ENCODE measurements at regions not wholly inside any gene's neighbourhood (a gene's known extent, or its start where the extent isn't known, plus 50 kb on each side); places are given as distances from the start of the nearest gene placed in this dataset.

- TF ChIP-seq POGZ (CRISPR knock-in tag; IDR thresholded peaks at IDR 0.05), result no peak
- TF ChIP-seq ZNF282 (IDR thresholded peaks at IDR 0.05; ENCODE audit: partially characterized antibody), result no peak
- no peak for TF ChIP-seq MAFG (CRISPR knock-in tag; IDR thresholded peaks at IDR 0.05)
Observed at GRCh38 chr13:62682788-62683187, 1267.1 kb upstream of the PCDH20 start (continued).

- no peak overlapping the region for H2AFZ ChIP-seq (ENCODE audit: low read length)
- no peaks in the 10 kb centered on the region for H3K36me3 ChIP-seq (replicated peaks in 1 of 2; ENCODE audit: control insufficient read depth in 1 of 2, insufficient read depth in 2 of 2, low read length in 2 of 2)
- no peak overlapping the region for H3K4me3 ChIP-seq (replicated peaks in 1 of 3; ENCODE audit: insufficient read depth in 1 of 3, low read depth in 2 of 3, low read length in 3 of 3)
- ChIA-PET POLR2A (no interaction called here), CTCF (ENCODE audit: low intra/inter-chr PET ratio, low total read pairs) (no interaction called here)
- no TSS peak for BruUV-seq (replicated peaks)
- ATAC-seq, result no peak
- no peak overlapping the region for H3K9ac ChIP-seq (ENCODE audit: insufficient read depth, low read depth, low read length)
- no peak for FAIRE-seq
- DNase-seq (ENCODE audit: low spot score), result no peak
- H3K27me3 ChIP-seq (ENCODE audit: control insufficient read depth in 1 of 2, insufficient read depth in 2 of 2, low read length in 2 of 2), result no peaks in the 10 kb centered on the region; a peak in 1 of 5 replicates
- H3K9me3 ChIP-seq (ENCODE audit: low read length), result no peaks in the 10 kb centered on the region
- no peak overlapping the region for H3K27ac ChIP-seq (ENCODE audit: extremely low read length, insufficient read depth, low read length)
- H4K20me1 ChIP-seq (ENCODE audit: insufficient read depth, low read length), result no peaks in the 10 kb centered on the region
- intact Hi-C loops (cut with micrococcal nuclease; ENCODE audit: unreplicated experiment) (no loop called here), in situ Hi-C loops (cut with HindIII; ENCODE audit: extremely low pct_ligation_motif_present, low pct_unique_long_range_greater_than_20kb) (no loop called here)
- H3K4me1 ChIP-seq (ENCODE audit: insufficient read depth, low read length), result no peaks in the 10 kb centered on the region
- WGBS (ENCODE audit: low lambda C conversion rate), result 0% methylated on average over 4 of the region's 4 CpGs
- no peak for TF ChIP-seq SATB2 (CRISPR knock-in tag; IDR thresholded peaks at IDR 0.05)
- no peak for TF ChIP-seq ZNF839 (CRISPR knock-in tag; IDR thresholded peaks at IDR 0.05; ENCODE audit: borderline replicate concordance)
- no peak for TF ChIP-seq ZFX (CRISPR knock-in tag; IDR thresholded peaks at IDR 0.05; ENCODE audit: low read depth)
- TF ChIP-seq HES4 (CRISPR knock-in tag; IDR thresholded peaks at IDR 0.05; ENCODE audit: borderline replicate concordance), result no peak
- TF ChIP-seq NFATC3 (CRISPR knock-in tag; IDR thresholded peaks at IDR 0.05), result no peak
- H3K79me2 ChIP-seq (ENCODE audit: insufficient read depth, low read length), result no peaks in the 10 kb centered on the region
- H3K4me2 ChIP-seq (ENCODE audit: low read depth, low read length), result peak overlapping the region; percentile 27; the same call in 1 of the 2 replicates
Observed at GRCh38 chr13:62678039-62678438, 1262.4 kb upstream of the PCDH20 start.

- no peak overlapping the region for H3K9ac ChIP-seq (ENCODE audit: insufficient read depth, low read depth, low read length)
- no peaks in the 10 kb centered on the region for H4K20me1 ChIP-seq (ENCODE audit: insufficient read depth, low read length)
- ATAC-seq (no peak), DNase-seq (ENCODE audit: low spot score) (no peak), FAIRE-seq (no peak)
- no peak overlapping the region for H3K4me3 ChIP-seq (replicated peaks in 1 of 3; ENCODE audit: insufficient read depth in 1 of 3, low read depth in 2 of 3, low read length in 3 of 3)
- BruUV-seq (replicated peaks), result no TSS peak
- no peak overlapping the region for H3K4me2 ChIP-seq (ENCODE audit: low read depth, low read length)
- no peak overlapping the region for H3K27ac ChIP-seq (ENCODE audit: extremely low read length, insufficient read depth, low read length)
- H3K36me3 ChIP-seq (replicated peaks in 1 of 2; ENCODE audit: control insufficient read depth in 1 of 2, insufficient read depth in 2 of 2, low read length in 2 of 2), result no peaks in the 10 kb centered on the region
- H3K79me2 ChIP-seq (ENCODE audit: insufficient read depth, low read length), result no peaks in the 10 kb centered on the region
- in situ Hi-C loops (cut with HindIII; ENCODE audit: extremely low pct_ligation_motif_present, low pct_unique_long_range_greater_than_20kb) (no loop called here), intact Hi-C loops (cut with micrococcal nuclease; ENCODE audit: unreplicated experiment) (no loop called here)
- TF ChIP-seq HNRNPLL (IDR thresholded peaks at IDR 0.05; ENCODE audit: low read depth, low read length, poor library complexity, severe bottlenecking) (no peak), PRDM10 (CRISPR knock-in tag; IDR thresholded peaks at IDR 0.05; ENCODE audit: low read depth) (no peak)
- WGBS (ENCODE audit: low lambda C conversion rate), result 29% methylated on average over 1 of the region's 1 CpG
- H3K4me1 ChIP-seq (ENCODE audit: insufficient read depth, low read length), result no peaks in the 10 kb centered on the region
- no peak overlapping the region for H2AFZ ChIP-seq (ENCODE audit: low read length)
- no peaks in the 10 kb centered on the region for H3K27me3 ChIP-seq (ENCODE audit: control insufficient read depth in 1 of 2, insufficient read depth in 2 of 2, low read length in 2 of 2)
- POLR2A ChIA-PET, result no interaction called here
- no peaks in the 10 kb centered on the region for H3K9me3 ChIP-seq (ENCODE audit: low read length)
- CTCF ChIA-PET (ENCODE audit: low intra/inter-chr PET ratio, low total read pairs), result no interaction called here
Observed at GRCh38 chr13:62663767-62664166, 1248.1 kb upstream of the PCDH20 start.
